GM12878 (cell line): ENCODE measurements at regions not wholly inside any gene's neighbourhood (a gene's known extent, or its start where the extent isn't known, plus 50 kb on each side); places are given as distances from the start of the nearest gene placed in this dataset.

Experiments
- ATF3 ChIP-seq: IDR thresholded peaks from 2 replicates; pipeline ENCODE4 v1.6.1; 2011; ENCODE audit warnings: low read depth, mild to moderate bottlenecking, low read length, moderate library complexity, borderline replicate concordance; ENCODE audit errors: extremely low read depth
- CTCF ChIP-seq, 3 experiments: IDR thresholded peaks in 2 of 3; conservative IDR thresholded peaks in 1 of 3; 2 replicates each; pipeline ENCODE4 v1.5.1; 2011; ENCODE audit warnings: low read depth in 3 of 3, low read length in 3 of 3, mild to moderate bottlenecking in 3 of 3, control low read depth in 2 of 3, moderate library complexity in 2 of 3, inconsistent platforms in 1 of 3, mixed read lengths in 1 of 3; ENCODE audit not compliant: control insufficient read depth in 2 of 3, insufficient read depth in 1 of 3; ENCODE audit errors: extremely low read depth in 1 of 3
- NR2C2 ChIP-seq: IDR thresholded peaks from 2 replicates; pipeline ENCODE4 v1.6.1; 2011; ENCODE audit warnings: borderline replicate concordance, low read depth; ENCODE audit not compliant: control insufficient read depth, insufficient read length
- SRF ChIP-seq, 2 experiments: IDR thresholded peaks; 2 replicates each; pipeline ENCODE4 v1.6.1; 2011; ENCODE audit warnings: low read depth in 2 of 2, low read length in 2 of 2, mild to moderate bottlenecking in 1 of 2, moderate library complexity in 1 of 2
- ZBED1 ChIP-seq: IDR thresholded peaks from 2 replicates; pipeline ENCODE4 v1.6.1; 2016; ENCODE audit warnings: borderline replicate concordance

DNA sequence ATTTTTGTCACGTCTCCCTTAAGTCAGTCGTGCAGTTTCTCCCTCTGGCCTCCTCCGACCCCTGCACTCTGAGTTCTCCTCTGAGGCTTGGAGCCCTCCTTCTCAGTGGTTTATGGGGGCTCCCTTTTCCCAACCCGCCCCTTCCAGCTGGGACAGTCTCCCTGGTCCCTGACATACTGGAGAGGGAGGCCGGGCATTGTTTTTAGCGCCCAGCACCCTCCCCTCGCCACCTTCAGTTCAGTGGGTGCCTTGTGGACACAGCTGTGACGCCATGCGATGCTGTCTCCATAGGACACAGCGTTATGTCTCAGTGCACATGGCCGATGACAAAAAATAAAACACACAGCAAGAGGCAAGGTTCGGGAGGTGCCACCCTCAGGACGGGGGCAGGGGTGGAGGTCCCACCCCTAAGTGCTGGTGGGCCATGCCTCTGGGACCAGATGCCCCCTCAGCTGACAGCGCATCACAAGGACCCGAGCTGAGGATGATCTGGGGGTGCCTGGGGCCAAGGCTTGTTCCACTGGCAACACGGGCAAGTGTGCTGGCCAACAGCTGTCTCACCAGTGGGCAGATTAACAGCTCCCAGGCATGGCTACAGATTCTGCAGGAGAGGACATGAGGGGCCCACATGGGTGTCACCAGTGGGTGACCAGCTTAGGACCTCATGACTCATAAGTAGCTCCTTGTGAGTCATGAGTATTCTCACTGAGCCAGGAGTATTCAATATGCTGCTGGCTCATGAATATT is 81.6 kb downstream of the PLXNA1 start:
- no peak for TF ChIP-seq ATF3
- no peak for TF ChIP-seq ZBED1
- no peak for TF ChIP-seq CTCF (IDR thresholded peaks at IDR 0.05 in 2 of 3, conservative IDR thresholded peaks at IDR 0.05 in 1 of 3; ENCODE audit: control insufficient read depth in 2 of 3, extremely low read depth in 1 of 3, insufficient read depth in 1 of 3, low read depth in 3 of 3, low read length in 3 of 3)
- no peak for TF ChIP-seq NR2C2
- TF ChIP-seq SRF (IDR thresholded peaks at IDR 0.05; ENCODE audit: low read depth in 2 of 2, low read length in 2 of 2), result no peak
